ENCODE measurements at regions not wholly inside any gene's neighbourhood (a gene's known extent, or its start where the extent isn't known, plus 50 kb on each side); places are given as distances from the start of the nearest gene placed in this dataset.
"Not testable (repeated sequence)": the region's sequence is repeated elsewhere in the genome, so short reads cannot be mapped to it uniquely, and the experiment has no call there.

DNA sequence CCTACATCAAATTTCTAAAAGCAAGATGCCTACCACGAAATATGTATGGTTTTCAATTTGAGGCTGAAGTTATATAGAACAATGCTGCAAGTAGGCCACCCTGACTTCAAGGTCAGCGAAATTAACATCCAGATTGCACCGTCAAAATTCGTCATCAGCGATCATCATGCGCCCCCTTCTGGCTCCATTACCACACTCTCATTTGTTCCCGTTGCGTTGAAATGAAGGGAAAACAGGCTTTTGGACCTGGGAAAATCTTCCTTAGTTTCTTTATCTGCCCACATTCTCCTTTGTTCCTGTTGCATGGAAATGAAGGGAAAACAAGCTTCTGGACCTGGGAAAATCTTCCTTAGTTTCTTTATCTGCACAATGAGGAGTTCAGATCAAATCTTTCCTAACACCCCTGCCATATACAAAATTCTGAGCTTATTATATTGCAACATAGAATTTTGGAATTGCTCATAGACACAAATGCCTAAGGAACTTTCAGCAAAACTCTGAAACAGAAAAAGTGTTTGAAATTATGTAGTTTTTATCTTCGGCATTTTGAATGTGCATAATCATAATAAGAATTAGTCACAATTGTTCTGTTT, 98.2 kb upstream of the PRKCQ start:
- no peak for DNase-seq

DNA sequence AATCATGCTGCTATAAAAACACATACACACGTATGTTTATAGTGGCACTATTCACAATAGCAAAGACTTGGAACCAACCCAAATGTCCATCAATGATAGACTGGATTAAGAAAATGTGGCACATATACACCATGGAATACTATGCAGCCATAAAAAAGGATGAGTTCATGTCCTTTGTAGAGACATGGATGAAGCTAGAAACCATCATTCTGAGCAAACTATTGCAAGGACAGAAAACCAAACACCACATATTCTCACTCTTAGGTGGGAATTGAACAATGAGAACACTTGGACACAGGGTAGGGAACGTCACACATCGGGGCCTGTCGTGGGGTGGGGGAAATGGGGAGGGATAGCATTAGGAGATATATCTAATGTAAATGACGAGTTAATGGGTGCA, 97.1 kb upstream of the PRKCQ start:
- not testable (repeated sequence) for DNase-seq

DNA sequence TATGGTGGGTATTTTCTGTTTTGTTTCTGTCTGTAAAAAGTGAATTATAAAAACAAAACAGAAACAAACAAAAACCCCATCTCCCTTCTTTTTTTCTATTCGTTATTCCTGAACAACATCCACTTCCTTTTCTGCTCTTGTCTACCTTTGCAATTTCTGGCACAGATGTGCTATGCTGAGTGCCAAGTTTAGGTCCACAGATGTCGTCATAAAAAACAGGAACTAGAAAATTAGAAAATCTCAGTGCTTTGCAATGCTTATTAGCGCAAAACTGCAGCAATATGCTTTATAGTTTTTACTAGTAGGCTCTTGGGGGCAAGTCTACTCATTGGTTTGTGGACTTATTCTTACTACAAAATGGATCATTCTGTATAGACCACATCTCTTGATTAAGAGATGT, 94.2 kb upstream of the PRKCQ start:
- no peak for DNase-seq

DNA sequence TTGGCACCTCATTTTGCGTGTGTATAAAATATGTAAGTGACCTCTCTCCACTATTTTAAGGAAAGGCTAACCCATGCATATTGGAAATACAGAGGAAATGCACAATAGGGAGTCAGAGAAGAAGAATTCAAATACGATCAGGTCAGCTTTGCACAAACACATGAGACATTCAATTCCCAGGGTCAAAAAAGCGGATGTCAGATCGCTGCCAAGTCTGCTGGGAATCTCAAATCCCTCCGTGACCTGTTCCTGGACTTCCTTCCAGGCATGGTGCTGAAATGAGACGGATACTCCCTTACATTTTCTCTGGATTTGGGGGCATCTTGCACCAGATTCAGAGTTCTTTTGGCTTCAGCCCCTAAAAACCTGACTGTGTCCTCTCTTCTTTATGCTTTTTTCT, 91.9 kb upstream of the PRKCQ start:
- DNase-seq, result no peak

- no peak for DNase-seq
These were observed 89.3 kb upstream of the PRKCQ start for GRCh38 chr10:6669269-6669859.

DNA sequence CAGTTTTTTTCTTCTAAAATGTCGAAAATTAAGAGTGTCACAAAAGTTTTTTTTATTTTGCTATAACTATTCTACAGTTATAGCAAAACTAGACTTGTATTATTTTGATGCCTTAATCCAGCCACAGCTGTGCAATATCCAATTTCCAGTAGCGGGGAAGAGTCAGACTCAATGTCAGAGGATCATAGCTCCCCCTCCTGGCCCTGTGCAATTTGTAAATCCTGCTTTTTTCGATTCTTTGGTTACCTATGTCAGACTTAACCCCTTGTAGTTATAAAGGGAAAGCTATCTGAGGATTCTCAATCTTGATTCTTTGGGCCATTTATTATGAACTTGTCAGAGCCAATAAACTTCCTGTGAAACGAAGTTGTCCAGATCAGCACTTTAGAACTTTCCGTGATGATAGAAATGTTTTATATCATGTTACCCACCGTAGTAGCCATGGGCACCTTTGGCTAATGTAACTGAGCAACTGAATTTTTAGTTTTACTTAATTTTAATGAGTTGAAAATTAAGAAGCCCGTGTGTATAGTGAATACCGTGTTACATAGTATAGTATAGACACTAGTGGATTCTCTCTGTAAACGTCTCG, 87.7 kb upstream of the PRKCQ start:
- no peak for DNase-seq

DNA sequence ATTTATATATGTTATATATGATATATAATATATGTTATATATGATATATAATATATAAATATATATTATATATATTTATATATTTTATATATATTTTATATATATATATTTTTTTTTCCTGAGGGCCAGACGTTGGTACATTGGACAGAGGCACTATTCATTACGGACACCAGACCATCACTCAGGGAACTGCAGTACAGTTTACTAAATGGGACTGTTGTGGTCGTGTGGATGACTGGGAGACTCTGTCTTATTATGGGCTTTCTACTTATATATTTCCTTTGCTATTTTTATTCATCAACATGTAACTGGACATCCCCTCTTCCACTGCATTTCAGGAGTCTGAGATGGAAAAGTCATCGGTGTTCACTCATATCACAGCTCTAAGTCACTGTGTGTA, 87.1 kb upstream of the PRKCQ start:
- DNase-seq, result no peak

DNA sequence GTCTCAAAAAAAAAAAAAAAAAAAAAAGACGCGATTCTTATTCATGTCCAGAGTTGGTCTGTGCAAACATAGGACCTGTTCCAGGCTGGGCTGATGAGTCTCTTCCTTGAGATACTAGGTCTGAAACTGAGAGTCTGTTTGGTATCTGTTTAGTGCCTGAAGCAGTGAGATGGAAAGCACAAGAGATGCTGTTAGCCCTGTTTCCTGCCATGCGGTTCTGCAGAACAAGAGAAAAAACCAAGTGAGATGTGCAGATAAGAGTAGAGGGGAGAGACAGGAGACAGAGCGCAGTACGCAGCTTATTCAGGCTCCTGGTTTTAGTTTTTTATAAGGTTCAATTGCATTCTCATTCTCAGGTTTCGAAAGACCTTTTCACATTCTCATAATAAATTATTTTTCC, 85.8 kb upstream of the PRKCQ start:
- no peak for DNase-seq

DNA sequence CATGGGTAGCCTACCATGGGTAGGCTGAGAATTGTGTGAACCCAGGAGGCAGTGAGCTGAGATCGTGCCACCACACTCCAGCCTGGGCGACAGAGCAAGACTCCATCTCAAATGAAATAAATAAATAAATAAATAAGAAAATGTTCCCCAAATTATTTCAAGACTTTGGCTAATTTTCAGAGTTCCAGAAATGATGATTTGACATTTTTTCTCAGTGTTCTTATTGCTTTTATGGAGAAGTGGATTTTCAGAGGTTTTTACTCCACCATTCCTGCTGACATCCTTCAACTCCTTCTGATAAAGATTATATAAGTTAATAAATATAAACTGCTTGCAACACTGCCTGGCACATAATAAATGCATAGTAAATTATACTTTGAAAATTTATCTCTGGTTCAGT, 80.4 kb upstream of the PRKCQ start:
- DNase-seq, result no peak

- DNase-seq, result no peak
These were observed 79.4 kb upstream of the PRKCQ start for GRCh38 chr10:6659451-6659850.

GRCh38 chr10:6657669-6658068, 77.6 kb upstream of the PRKCQ start:
- DNase-seq, result no peak

DNA sequence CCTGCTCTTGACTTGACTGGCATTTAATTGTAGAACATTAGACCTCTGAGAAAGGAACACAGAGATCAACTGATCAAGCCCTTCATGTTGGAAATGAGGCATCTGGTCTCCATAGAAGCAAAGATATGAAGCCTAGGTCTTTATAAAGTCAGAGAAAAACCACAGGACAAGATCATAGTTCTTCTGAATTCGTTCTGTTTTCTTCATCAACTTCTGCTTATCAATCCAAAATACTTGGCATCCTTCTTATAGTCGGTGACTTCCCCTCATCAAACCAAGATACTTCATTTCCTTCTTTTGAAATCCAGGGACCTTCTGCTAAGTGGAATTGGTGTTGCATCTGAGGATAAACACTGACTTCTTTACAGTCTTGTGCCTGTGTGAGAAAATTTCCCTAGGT, 77.1 kb upstream of the PRKCQ start:
- DNase-seq, result no peak

GRCh38 chr10:6654571-6654970, 74.5 kb upstream of the PRKCQ start:
- DNase-seq, result no peak

- no peak for DNase-seq
These were observed 70.5 kb upstream of the PRKCQ start for GRCh38 chr10:6650586-6650985.

DNA sequence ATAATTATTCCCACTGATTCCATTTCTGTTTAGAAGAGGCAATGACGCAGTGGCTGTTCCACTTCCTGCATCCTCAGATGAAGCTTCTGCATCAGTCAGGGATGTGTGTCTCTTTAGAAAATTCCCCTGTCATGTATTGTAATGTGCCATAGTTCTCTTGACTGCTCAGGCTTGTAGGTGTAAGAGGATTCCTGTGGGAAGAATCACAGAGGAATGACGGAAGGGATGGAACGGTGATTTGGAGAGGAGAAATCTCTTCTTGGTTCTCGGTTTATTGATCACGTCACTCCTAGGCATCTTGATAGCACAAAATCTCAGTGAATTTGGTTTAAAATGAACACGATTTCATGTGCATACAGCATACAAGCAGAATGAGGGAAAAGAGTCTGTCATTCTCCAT, 69.8 kb upstream of the PRKCQ start:
- no peak for DNase-seq

DNA sequence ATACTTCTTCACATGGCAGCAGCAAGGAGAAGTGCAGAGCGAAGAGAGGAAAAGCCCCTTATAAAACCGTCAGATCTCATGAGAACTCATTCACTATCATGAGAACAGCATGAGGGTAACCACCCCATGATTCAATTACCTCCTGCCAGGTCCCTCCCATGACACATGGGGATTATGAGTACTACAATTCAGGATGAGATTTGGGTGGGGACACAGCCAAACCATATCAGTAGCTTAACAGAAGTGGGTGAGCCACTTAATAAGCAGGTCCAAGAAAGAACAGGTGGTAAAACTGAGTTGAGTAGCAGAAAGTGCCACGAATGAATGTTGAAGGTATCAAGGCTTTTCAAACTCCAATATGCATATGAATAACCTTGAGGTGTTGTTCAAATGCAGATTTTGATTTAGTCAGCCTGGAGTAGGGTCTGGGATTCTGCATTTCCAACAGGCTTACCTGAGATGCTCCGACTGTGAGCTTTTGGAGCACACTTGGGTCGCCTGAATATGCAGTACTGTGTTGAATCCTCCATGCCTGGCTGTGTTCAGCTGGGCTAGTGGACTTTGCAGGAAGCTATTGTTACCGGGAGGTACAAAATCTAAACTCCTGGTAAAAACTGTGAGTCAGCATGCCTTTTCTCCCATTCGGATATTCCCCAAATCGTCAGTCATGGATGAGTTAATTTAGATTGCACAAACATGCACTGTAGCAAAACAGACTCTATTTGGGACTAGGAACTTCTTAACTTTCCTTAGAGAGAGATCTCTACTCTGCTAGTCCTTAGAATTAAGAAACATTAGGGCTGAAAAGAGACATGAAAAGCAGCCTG, 69.0 kb upstream of the PRKCQ start:
- no peak for DNase-seq

DNA sequence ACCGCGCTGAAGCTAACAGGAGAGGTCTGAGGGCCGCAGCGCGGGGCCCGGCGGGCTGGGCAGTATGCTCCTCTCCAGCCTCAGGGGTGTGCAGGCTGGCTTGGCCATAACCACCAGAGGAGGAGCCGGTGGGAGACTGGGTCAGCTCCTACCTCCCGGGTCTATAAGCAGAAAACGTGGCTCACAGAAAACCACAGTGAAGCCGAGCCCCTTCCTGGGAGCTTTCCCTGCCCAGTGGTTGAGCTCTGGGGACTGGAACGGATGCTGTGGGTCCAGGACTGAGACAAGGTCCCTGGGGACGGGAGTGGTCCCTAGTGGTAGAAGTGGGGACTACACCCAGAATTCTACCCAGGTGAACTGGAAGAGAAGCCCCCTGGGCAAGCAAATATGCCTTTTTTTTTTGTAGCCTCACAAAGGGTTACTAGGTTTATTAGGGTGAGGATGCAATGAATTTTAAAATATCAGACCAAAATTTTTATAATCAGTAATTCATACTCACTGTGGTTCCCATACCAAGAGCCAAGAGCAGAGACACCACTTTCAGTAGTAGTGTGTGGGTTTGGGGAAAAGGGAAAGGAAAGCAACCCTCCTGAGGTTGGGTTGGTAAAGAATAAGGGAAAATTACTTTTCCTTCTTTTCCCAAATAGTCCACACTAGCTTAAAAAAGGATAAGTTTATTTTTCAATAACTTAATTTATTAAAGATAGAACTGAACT, 67.9 kb upstream of the PRKCQ start:
- DNase-seq, result no peak

- no peak for DNase-seq
These were observed 63.9 kb upstream of the PRKCQ start for GRCh38 chr10:6643962-6644361.

DNA sequence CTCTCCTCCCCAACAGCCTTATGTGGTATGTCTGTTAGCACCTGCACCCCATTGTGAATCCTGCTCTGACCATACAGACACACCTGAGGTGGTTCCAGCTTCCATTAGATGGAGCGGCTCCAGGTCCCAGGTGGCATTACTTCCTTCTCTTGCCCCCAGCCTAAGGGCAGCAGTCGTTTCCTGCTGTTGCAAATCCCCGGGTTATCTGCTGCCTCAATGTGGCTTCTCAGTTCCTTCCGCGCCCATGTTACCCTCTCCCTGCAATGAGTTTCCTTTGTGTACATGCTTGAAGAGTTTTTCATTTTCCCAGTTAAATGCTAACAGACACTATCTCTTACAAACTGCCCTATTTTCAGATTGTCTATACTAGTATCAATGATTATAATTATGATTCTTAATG, 62.8 kb upstream of the PRKCQ start:
- DNase-seq, result no peak

- no peak for DNase-seq
These were observed 60.5 kb upstream of the PRKCQ start for GRCh38 chr10:6640433-6641040.

GRCh38 chr10:6637053-6637452, 57.0 kb upstream of the PRKCQ start:
- DNase-seq, result no peak

- DNase-seq, result no peak
These were observed 55.7 kb upstream of the PRKCQ start for GRCh38 chr10:6635784-6636183.
